ENCODE measurements at regions not wholly inside any gene's neighbourhood (a gene's known extent, or its start where the extent isn't known, plus 50 kb on each side); places are given as distances from the start of the nearest gene placed in this dataset.

- DNase-seq (no peak), ATAC-seq (ENCODE audit: insufficient read depth, low FRiP score) (no peak)
- no peak overlapping the region for H3K4me3 ChIP-seq
- no peak overlapping the region for H3K27ac ChIP-seq (ENCODE audit: low read depth in 1 of 2, low read length in 1 of 2)
- no peaks in the 10 kb centered on the region for H3K36me3 ChIP-seq (ENCODE audit: control insufficient read depth in 4 of 4, insufficient read depth in 4 of 4, low read length in 4 of 4)
- H3K9me3 ChIP-seq (ENCODE audit: control insufficient read depth in 4 of 4, insufficient read depth in 3 of 4, low read length in 3 of 4), result peaks cover 0 to 17% (median 2%) of the 10 kb centered on the region in 4 donors
- WGBS, 2 donors, result 80 to 86% methylated on average over 16 of the region's 16 CpGs
- TF ChIP-seq CTCF (IDR thresholded peaks at IDR 0.05; ENCODE audit: control extremely low read depth, extremely low read depth), result no peak
- H3K4me1 ChIP-seq (ENCODE audit: control insufficient read depth in 5 of 5, insufficient read depth in 5 of 5, low read length in 5 of 5), result no peaks in the 10 kb centered on the region
- H3K27me3 ChIP-seq (ENCODE audit: control insufficient read depth in 3 of 3, insufficient read depth in 3 of 3, low read length in 2 of 3), result no peaks in the 10 kb centered on the region
- no peak overlapping the region for H3K9ac ChIP-seq (ENCODE audit: insufficient read depth in 1 of 2, low read length in 2 of 2)
Measured at GRCh38 chr6:1496836-1497760, 107.7 kb downstream of the FOXF2 start.

- H3K4me3 ChIP-seq, result no peak overlapping the region
- no peak overlapping the region for H3K27ac ChIP-seq (ENCODE audit: low read depth in 1 of 2, low read length in 1 of 2)
- no peaks in the 10 kb centered on the region for H3K4me1 ChIP-seq (ENCODE audit: control insufficient read depth in 5 of 5, insufficient read depth in 5 of 5, low read length in 5 of 5)
- no peak overlapping the region for H3K9ac ChIP-seq (ENCODE audit: insufficient read depth in 1 of 2, low read length in 2 of 2)
- TF ChIP-seq CTCF (IDR thresholded peaks at IDR 0.05; ENCODE audit: control extremely low read depth, extremely low read depth), result no peak
- ATAC-seq (ENCODE audit: insufficient read depth, low FRiP score), result no peak
- WGBS, 2 donors, result 60 to 63% methylated on average over 4 of the region's 4 CpGs
- H3K27me3 ChIP-seq (ENCODE audit: control insufficient read depth in 3 of 3, insufficient read depth in 3 of 3, low read length in 2 of 3), result no peaks in the 10 kb centered on the region
- H3K9me3 ChIP-seq (ENCODE audit: control insufficient read depth in 4 of 4, insufficient read depth in 3 of 4, low read length in 3 of 4), result peaks cover 0 to 17% (median 2%) of the 10 kb centered on the region in 4 donors
- H3K36me3 ChIP-seq (ENCODE audit: control insufficient read depth in 4 of 4, insufficient read depth in 4 of 4, low read length in 4 of 4), result no peaks in the 10 kb centered on the region
- no peak for DNase-seq
Measured at GRCh38 chr6:1497761-1498105, 108.4 kb downstream of the FOXF2 start.

GRCh38 chr6:1498491-1499113 lies 109.2 kb downstream of the FOXF2 start:
- H3K27ac ChIP-seq (ENCODE audit: low read depth in 1 of 2, low read length in 1 of 2), result no peak overlapping the region
- peaks cover 0 to 17% (median 2%) of the 10 kb centered on the region in 4 donors for H3K9me3 ChIP-seq (ENCODE audit: control insufficient read depth in 4 of 4, insufficient read depth in 3 of 4, low read length in 3 of 4)
- H3K4me1 ChIP-seq (ENCODE audit: control insufficient read depth in 5 of 5, insufficient read depth in 5 of 5, low read length in 5 of 5), result no peaks in the 10 kb centered on the region
- ATAC-seq (ENCODE audit: insufficient read depth, low FRiP score) (no peak), DNase-seq (no peak)
- H3K27me3 ChIP-seq (ENCODE audit: control insufficient read depth in 3 of 3, insufficient read depth in 3 of 3, low read length in 2 of 3), result no peaks in the 10 kb centered on the region
- H3K9ac ChIP-seq (ENCODE audit: insufficient read depth in 1 of 2, low read length in 2 of 2), result no peak overlapping the region
- no peak for TF ChIP-seq CTCF (IDR thresholded peaks at IDR 0.05; ENCODE audit: control extremely low read depth, extremely low read depth)
- WGBS, 2 donors, result 85 to 89% methylated on average over 8 of the region's 8 CpGs
- no peak overlapping the region for H3K4me3 ChIP-seq
- no peaks in the 10 kb centered on the region for H3K36me3 ChIP-seq (ENCODE audit: control insufficient read depth in 4 of 4, insufficient read depth in 4 of 4, low read length in 4 of 4)

Measured in lung (tissue), 11 donors.